ENCODE measurements at regions not wholly inside any gene's neighbourhood (a gene's known extent, or its start where the extent isn't known, plus 50 kb on each side); places are given as distances from the start of the nearest gene placed in this dataset.

- H3K36me3 Mint-ChIP-seq (ENCODE audit: insufficient read depth, unreplicated experiment): no peaks in the 10 kb centered on the region
- H3K27ac Mint-ChIP-seq (ENCODE audit: low read depth, unreplicated experiment): no peak overlapping the region
- H3K4me1 Mint-ChIP-seq (ENCODE audit: insufficient read depth, unreplicated experiment): no peaks in the 10 kb centered on the region
- CTCF ChIA-PET: interaction anchor here (0.6 to 0.7 kb wide), 2 partner anchors 21 to 166 kb away, joined by 3 to 4 read pairs; no protein-coding TSS in a partner anchor
- no peak for TF ChIP-seq CTCF (IDR thresholded peaks at IDR 0.05; ENCODE audit: unreplicated experiment)
- peaks cover 17% of the 10 kb centered on the region for H3K27me3 Mint-ChIP-seq (ENCODE audit: insufficient read depth, unreplicated experiment)
- intact Hi-C loops (cut with micrococcal nuclease): no loop called here
- no TSS peak for BruUV-seq (replicated peaks)
- H3K4me3 Mint-ChIP-seq (ENCODE audit: unreplicated experiment): no peak overlapping the region
- H3K9me3 Mint-ChIP-seq (ENCODE audit: unreplicated experiment): no peaks in the 10 kb centered on the region
- POLR2A ChIA-PET: no interaction called here
- DNase-seq (ENCODE audit: unreplicated experiment): no peak
Measured at GRCh38 chr5:86452251-86452650, 165.5 kb upstream of the COX7C start.

- no peak overlapping the region for H3K4me3 Mint-ChIP-seq (ENCODE audit: unreplicated experiment)
- ChIA-PET POLR2A (no interaction called here), CTCF (no interaction called here)
- no peak for DNase-seq (ENCODE audit: unreplicated experiment)
- H3K27ac Mint-ChIP-seq (ENCODE audit: low read depth, unreplicated experiment): no peak overlapping the region
- peaks cover 10% of the 10 kb centered on the region for H3K9me3 Mint-ChIP-seq (ENCODE audit: unreplicated experiment)
- H3K36me3 Mint-ChIP-seq (ENCODE audit: insufficient read depth, unreplicated experiment): no peaks in the 10 kb centered on the region
- BruUV-seq (replicated peaks): no TSS peak
- intact Hi-C loops (cut with micrococcal nuclease): no loop called here
- H3K4me1 Mint-ChIP-seq (ENCODE audit: insufficient read depth, unreplicated experiment): no peaks in the 10 kb centered on the region
- H3K27me3 Mint-ChIP-seq (ENCODE audit: insufficient read depth, unreplicated experiment): no peaks in the 10 kb centered on the region
- TF ChIP-seq CTCF (IDR thresholded peaks at IDR 0.05; ENCODE audit: unreplicated experiment): no peak
Measured at GRCh38 chr5:86460519-86460918, 157.2 kb upstream of the COX7C start.

- DNase-seq (ENCODE audit: unreplicated experiment): no peak
- BruUV-seq (replicated peaks): no TSS peak
- ChIA-PET POLR2A (no interaction called here), CTCF (no interaction called here)
- Mint-ChIP-seq H3K27ac (ENCODE audit: low read depth, unreplicated experiment) (no peak overlapping the region), H3K27me3 (ENCODE audit: insufficient read depth, unreplicated experiment) (no peaks in the 10 kb centered on the region), H3K4me1 (ENCODE audit: insufficient read depth, unreplicated experiment) (no peaks in the 10 kb centered on the region), H3K36me3 (ENCODE audit: insufficient read depth, unreplicated experiment) (no peaks in the 10 kb centered on the region), H3K9me3 (ENCODE audit: unreplicated experiment) (peaks cover 13% of the 10 kb centered on the region), H3K4me3 (ENCODE audit: unreplicated experiment) (no peak overlapping the region)
- TF ChIP-seq CTCF (IDR thresholded peaks at IDR 0.05; ENCODE audit: unreplicated experiment): no peak
- intact Hi-C loops (cut with micrococcal nuclease): no loop called here
Measured at GRCh38 chr5:86461169-86461956, 156.4 kb upstream of the COX7C start.

GRCh38 chr5:86463339-86463738 lies 154.4 kb upstream of the COX7C start:
- ChIA-PET POLR2A (no interaction called here), CTCF (no interaction called here)
- TF ChIP-seq CTCF (IDR thresholded peaks at IDR 0.05; ENCODE audit: unreplicated experiment): no peak
- BruUV-seq (replicated peaks): no TSS peak
- peaks cover 13% of the 10 kb centered on the region for H3K9me3 Mint-ChIP-seq (ENCODE audit: unreplicated experiment)
- H3K4me1 Mint-ChIP-seq (ENCODE audit: insufficient read depth, unreplicated experiment): no peaks in the 10 kb centered on the region
- no peak overlapping the region for H3K27ac Mint-ChIP-seq (ENCODE audit: low read depth, unreplicated experiment)
- H3K4me3 Mint-ChIP-seq (ENCODE audit: unreplicated experiment): no peak overlapping the region
- intact Hi-C loops (cut with micrococcal nuclease): no loop called here
- no peaks in the 10 kb centered on the region for H3K36me3 Mint-ChIP-seq (ENCODE audit: insufficient read depth, unreplicated experiment)
- no peaks in the 10 kb centered on the region for H3K27me3 Mint-ChIP-seq (ENCODE audit: insufficient read depth, unreplicated experiment)
- no peak for DNase-seq (ENCODE audit: unreplicated experiment)

Data from MCF 10A (cell line).